Activated CD4-positive, CD25-positive, alpha-beta regulatory T cell treated with anti-CD3 and anti-CD28 coated beads, Interleukin-2, amount 50 U/mL, for 72 hours (primary cell): ENCODE measurements at regions not wholly inside any gene's neighbourhood (a gene's known extent, or its start where the extent isn't known, plus 50 kb on each side); places are given as distances from the start of the nearest gene placed in this dataset.

ENCODE experiments used
- DNase-seq: peaks from one replicate; pipeline ENCODE4 v3.0.0; 2021

GRCh38 chr13:95455782-95456181 lies 96.7 kb upstream of the CLDN10 start:
- no peak for DNase-seq

- DNase-seq: no peak
Measured at GRCh38 chr13:95456815-95457214, 95.7 kb upstream of the CLDN10 start.

- no peak for DNase-seq
Measured at GRCh38 chr13:95457294-95457693, 95.2 kb upstream of the CLDN10 start.

- DNase-seq: no peak
Measured at GRCh38 chr13:95462801-95463200, 89.7 kb upstream of the CLDN10 start.

- DNase-seq: no peak
Measured at GRCh38 chr13:95463531-95463930, 89.0 kb upstream of the CLDN10 start.

GRCh38 chr13:95470574-95471366 lies 81.8 kb upstream of the CLDN10 start:
- no peak for DNase-seq

GRCh38 chr13:95471960-95472359 lies 80.6 kb upstream of the CLDN10 start:
- no peak for DNase-seq

- no peak for DNase-seq
Measured at GRCh38 chr13:95474992-95475391, 77.5 kb upstream of the CLDN10 start.

- no peak for DNase-seq
Measured at GRCh38 chr13:95477187-95477586, 75.3 kb upstream of the CLDN10 start.

GRCh38 chr13:95479731-95480130 lies 72.8 kb upstream of the CLDN10 start:
- DNase-seq: no peak

- DNase-seq: no peak
Measured at GRCh38 chr13:95480131-95480545, 72.4 kb upstream of the CLDN10 start.

- DNase-seq: no peak
Measured at GRCh38 chr13:95480791-95481780, 71.4 kb upstream of the CLDN10 start.

- DNase-seq: no peak
Measured at GRCh38 chr13:95484052-95484451, 68.5 kb upstream of the CLDN10 start.

GRCh38 chr13:95485045-95485517 lies 67.4 kb upstream of the CLDN10 start:
- DNase-seq: no peak

- no peak for DNase-seq
Measured at GRCh38 chr13:95485518-95486144, 66.9 kb upstream of the CLDN10 start.

GRCh38 chr13:95492044-95492801 lies 60.3 kb upstream of the CLDN10 start:
- DNase-seq: no peak

GRCh38 chr13:95494082-95494681 lies 58.3 kb upstream of the CLDN10 start:
- no peak for DNase-seq

GRCh38 chr13:95496485-95496884 lies 56.0 kb upstream of the CLDN10 start:
- no peak for DNase-seq

- no peak for DNase-seq
Measured at GRCh38 chr13:95497381-95497807, 55.1 kb upstream of the CLDN10 start.

- DNase-seq: no peak
Measured at GRCh38 chr13:95498886-95499285, 53.6 kb upstream of the CLDN10 start.

- DNase-seq: no peak
Measured at GRCh38 chr13:95499811-95500712, 52.5 kb upstream of the CLDN10 start.
